Tibial nerve (tissue), 4 donors: ENCODE measurements at regions not wholly inside any gene's neighbourhood (a gene's known extent, or its start where the extent isn't known, plus 50 kb on each side); places are given as distances from the start of the nearest gene placed in this dataset.

Experiments
- EP300 ChIP-seq, 2 donors: sonication (generic); formaldehyde crosslinking; IDR thresholded peaks; one replicate each; pipeline ENCODE4 v1.6.1; 2017; ENCODE audit warnings: antibody characterized with exemption in 2 of 2, mild to moderate bottlenecking in 1 of 2
- POLR2A ChIP-seq, 2 donors: fragments of 450-650 bp; IDR thresholded peaks; one replicate each; pipeline ENCODE4 v1.6.1; 2017; ENCODE audit warnings: antibody characterized with exemption in 2 of 2, mild to moderate bottlenecking in 2 of 2, moderate library complexity in 2 of 2
- TF ChIP-seq, protein P1 (sequence below), 5 experiments: fragments of 200-600 bp in 3 of 5; fragments of 450-650 bp in 2 of 5; sonication (generic) in 3 of 5; IDR thresholded peaks; one replicate each; pipeline ENCODE4 v1.5.1; 2016 to 2019; ENCODE audit warnings: antibody characterized with exemption in 5 of 5, mild to moderate bottlenecking in 3 of 5, moderate library complexity in 2 of 5

DNA sequence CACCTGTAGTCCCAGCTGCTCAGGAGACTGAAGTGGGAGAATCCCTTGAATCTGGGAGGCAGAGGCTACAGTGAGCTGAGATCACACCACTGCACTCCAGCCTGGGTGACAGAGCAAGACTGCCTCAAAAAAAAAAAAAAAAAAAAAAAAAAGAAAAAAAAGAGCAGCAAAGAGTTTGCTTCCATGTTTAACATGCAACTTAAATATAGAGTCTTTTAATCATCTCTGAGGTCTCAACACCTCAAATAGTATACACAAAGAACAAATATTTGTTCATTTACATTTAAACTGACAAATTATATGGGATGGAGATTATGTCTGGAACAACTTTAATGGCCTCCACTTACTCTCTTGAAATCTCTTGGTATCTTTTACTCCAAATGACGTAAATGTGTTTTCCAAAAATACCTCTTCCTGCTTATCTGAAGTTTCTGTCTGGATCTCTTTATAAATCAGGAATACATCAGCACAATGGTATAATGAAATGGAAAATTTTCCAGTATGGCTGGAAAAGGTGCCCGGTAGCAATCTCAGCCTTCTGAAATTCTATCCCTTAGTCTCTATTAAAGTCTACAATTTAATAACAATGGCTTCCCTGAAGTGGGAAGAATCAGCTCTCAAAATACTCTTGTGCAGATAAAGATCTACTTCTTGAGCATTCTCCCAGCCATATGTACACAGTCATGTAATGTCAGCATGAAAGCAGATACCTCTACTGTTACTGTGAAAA, 258.5 kb downstream of the OMA1 start:
- TF ChIP-seq EP300 (IDR thresholded peaks at IDR 0.05) (no peak), POLR2A (IDR thresholded peaks at IDR 0.05) (no peak)
- TF ChIP-seq, protein P1, sequence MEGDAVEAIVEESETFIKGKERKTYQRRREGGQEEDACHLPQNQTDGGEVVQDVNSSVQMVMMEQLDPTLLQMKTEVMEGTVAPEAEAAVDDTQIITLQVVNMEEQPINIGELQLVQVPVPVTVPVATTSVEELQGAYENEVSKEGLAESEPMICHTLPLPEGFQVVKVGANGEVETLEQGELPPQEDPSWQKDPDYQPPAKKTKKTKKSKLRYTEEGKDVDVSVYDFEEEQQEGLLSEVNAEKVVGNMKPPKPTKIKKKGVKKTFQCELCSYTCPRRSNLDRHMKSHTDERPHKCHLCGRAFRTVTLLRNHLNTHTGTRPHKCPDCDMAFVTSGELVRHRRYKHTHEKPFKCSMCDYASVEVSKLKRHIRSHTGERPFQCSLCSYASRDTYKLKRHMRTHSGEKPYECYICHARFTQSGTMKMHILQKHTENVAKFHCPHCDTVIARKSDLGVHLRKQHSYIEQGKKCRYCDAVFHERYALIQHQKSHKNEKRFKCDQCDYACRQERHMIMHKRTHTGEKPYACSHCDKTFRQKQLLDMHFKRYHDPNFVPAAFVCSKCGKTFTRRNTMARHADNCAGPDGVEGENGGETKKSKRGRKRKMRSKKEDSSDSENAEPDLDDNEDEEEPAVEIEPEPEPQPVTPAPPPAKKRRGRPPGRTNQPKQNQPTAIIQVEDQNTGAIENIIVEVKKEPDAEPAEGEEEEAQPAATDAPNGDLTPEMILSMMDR (IDR thresholded peaks at IDR 0.05) = no peak
